ENCODE measurements at regions not wholly inside any gene's neighbourhood (a gene's known extent, or its start where the extent isn't known, plus 50 kb on each side); places are given as distances from the start of the nearest gene placed in this dataset.

DNA sequence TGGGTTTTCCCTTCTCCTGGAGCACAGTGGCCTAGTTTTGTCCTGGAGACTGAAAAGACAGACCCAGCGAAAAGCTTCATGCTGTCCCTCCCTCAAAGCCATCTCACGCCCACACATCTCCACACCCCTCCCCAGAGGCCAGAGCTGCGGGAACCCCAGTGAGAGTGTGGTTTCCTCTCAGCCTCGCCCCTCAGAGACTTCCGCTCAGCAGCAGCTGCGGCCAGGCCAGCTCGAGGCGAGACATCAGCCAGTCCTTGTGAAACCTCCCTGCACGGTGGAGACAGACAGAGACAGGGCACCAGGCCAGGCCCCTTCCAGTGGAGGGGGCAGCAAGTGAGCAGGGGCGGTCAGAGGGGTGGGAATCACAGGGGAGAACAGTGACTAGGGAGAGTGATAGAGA, 77.0 kb upstream of the TNRC6C start:
- ATAC-seq (peak; percentile 60), DNase-seq (ENCODE audit: low spot score) (peak; percentile 55)

DNA sequence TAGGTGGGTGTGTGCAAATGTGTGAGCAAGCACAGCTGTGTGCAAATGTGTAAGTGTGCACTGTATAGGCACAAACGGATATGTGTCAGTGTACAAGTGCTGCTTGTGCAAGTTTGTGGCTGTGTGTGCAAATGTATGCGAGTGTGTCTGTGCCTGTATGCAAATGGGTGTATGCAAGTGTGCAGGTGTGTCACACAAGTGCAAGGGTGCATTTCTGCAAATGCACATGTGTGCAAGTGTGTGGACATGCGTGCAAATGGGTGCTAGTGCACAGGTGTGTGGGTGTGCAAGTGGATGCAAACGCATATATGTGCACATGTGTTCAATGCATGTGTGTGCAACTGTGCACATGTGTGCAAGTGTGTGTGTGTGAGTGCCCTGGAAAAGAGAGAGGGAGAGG, 76.5 kb upstream of the TNRC6C start:
- ATAC-seq: no peak
- DNase-seq (ENCODE audit: low spot score): no peak

DNA sequence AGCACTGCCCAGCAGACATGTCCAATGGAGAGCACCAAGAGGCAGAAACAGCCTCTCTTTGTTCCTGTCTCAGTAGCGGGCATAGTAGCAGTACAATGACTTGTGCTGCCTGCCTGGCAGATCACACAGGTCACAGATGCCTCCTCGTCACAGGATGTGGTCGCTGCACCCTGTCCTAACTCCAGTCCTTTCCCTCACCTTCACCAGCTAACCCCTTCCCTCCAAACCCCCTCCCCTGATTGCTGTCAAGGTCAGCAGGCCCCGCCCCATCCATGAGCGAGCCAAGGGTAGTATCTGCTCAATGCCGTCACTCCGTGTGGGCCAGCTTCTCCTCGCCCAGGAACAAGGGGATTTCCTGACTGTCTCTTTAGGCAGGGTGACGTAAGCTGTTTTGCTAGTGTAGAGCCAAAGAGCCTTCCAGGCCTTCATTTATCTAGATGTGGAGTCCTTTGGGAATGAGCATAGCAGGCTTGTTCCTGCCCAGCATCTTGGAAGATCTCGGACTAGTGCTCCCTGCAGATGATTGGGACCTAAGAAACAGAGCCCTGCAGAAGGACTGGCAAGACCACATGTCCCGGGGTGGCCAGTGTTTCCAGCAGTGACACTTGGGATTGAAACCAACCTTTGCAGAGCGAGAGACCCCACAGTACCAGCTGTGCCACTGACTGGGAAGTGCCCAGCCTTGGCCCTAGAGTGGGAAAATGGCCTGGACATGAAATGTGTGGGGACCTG, 75.9 kb upstream of the TNRC6C start:
- ATAC-seq (no peak), DNase-seq (ENCODE audit: low spot score) (no peak)

DNA sequence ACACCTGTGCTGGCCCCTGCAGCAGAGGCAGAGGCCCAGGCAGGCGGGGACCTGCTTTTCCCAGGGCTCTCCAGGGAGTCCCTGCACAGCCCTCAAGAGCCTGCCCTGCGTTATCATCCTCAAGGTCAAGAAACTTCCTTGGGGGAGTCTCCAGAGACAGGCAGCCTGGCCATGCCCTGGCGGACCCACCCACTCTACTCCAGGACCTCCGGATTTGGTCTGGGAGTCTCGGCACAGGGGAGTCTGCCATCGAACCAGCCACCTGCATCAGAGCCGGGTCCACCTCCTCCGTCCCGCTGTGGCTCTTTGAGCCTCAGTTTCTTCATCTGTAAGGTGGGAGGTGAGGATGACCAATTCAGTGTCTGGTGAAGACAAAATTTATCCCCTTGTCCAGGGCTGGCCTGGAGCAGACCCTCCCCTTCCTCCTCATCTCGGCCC, 75.3 kb upstream of the TNRC6C start:
- ATAC-seq: no peak

DNA sequence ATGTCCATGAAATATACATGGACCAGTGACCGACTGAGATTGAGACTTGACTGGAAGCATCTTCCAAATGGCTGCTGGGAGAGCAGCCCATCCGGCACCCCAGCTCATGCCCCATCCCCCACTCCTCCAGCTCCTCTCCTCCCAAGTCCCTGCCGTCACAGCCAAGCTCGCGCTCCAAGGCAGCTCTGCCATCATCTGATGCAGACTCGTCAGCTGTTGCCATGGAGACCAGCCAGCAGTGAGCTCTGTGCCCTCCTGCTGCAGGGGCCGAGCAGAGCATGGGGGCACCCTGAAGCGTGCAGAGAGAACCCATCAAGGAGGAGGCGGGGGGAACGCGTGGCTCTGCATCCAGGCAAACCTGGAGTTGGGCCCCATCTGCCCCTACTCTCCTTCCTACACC, 74.5 kb upstream of the TNRC6C start:
- DNase-seq (ENCODE audit: low spot score) (no peak), ATAC-seq (no peak)

More for the DNA sequence above, 75.3 kb upstream of the TNRC6C start:
- no peak for DNase-seq (ENCODE audit: low spot score)

DNA sequence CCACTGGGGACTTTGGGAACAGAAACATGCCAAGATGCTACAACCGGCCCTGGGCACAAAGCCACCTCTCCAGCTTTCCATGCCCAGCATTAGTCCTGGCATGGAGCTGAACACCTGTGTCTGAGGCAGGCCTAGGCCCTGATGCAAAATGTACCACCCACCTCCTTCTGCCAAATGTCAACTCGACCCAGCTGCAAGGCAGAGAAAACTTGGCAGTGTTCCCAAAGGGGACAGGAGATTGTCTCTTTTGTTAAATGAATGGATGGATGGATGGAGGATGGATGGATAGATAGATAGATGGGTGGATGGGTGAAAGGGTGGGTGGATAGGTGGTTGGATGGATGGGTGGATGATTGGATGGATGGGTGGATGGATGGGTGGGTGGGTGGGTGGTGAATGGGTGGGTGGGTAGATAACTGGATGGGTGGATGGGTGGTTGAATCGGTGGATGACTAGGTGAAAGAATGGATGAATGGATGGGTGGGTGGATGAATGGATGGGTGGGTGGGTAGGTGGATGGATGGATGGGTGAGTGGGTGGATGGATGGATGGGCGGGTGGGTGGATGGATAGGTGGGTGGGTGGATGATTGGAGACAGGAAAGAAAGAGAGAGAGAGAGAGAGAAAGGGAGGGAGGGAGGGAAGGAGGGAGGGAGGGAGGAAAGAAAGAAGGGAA, 73.4 kb upstream of the TNRC6C start:
- ATAC-seq (no peak), DNase-seq (ENCODE audit: low spot score) (no peak)

DNA sequence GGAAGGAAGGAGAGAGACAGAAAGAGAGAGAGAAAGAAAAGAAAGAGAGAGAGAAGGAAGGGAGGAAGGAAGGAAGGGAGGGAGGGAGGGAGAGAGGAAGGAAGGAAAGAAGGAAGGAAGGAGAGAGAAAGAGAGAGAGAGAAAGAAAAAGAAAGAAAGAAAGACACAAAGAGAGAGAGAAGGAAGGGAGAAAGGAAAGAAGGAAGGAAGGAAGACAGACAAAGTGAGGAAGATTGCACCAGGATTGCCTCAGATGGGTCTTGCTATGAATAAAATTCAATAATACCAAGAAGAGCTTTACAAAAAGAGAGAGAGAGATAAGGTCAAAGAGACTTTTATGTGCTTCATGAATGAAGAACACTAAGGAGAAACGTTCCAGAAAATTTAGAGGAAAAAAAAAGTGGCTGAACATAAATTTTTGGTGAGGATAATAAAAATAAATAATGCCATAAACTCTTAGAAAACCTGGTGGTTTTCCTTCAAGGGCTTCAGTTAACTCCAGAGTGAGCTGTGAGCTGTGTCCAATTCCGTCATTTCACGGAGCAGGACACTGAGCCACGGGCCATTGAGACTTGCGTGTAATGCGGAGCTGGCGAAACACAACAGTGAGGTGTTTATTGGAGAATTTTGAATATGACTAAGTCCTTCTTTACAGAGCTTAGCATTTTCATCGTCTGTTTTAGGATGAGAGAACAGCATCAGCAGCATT, 72.7 kb upstream of the TNRC6C start:
- ATAC-seq (no peak), DNase-seq (ENCODE audit: low spot score) (no peak)

DNA sequence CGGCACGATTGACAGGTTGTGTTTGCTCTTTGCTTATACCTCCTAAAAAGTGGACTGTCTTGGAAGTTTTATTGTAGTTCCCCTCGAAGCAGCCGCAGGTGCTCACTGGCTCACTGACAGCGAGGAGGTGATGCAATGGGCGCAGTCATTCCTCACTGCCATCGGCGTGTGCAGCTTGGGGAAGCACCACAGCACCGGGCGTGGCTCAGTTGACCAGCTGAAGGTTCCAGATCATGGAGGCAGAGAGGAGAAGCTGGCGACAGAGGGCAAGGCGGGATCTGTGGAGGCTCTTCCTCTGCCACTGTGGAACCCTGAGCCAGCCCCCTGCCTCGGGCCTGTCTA, 72.1 kb upstream of the TNRC6C start:
- ATAC-seq (no peak), DNase-seq (ENCODE audit: low spot score) (no peak)

DNA sequence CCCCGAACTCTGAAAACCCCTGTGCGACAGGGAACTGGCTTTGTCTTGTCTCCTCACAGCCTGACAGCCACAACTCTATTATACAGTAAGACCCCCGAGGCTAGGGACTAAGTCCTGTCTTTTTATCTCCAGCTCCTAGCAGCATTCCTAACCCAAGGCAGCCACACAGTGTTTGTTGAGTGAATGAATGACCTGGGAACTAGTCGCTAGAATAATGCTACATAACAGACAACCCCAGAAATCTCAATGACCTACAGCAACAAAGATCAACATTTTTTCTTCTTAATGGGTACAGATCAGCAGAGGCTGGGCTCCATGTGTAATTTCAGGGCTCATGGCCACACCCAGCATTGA, 71.4 kb upstream of the TNRC6C start:
- DNase-seq (ENCODE audit: low spot score) (no peak), ATAC-seq (no peak)

DNA sequence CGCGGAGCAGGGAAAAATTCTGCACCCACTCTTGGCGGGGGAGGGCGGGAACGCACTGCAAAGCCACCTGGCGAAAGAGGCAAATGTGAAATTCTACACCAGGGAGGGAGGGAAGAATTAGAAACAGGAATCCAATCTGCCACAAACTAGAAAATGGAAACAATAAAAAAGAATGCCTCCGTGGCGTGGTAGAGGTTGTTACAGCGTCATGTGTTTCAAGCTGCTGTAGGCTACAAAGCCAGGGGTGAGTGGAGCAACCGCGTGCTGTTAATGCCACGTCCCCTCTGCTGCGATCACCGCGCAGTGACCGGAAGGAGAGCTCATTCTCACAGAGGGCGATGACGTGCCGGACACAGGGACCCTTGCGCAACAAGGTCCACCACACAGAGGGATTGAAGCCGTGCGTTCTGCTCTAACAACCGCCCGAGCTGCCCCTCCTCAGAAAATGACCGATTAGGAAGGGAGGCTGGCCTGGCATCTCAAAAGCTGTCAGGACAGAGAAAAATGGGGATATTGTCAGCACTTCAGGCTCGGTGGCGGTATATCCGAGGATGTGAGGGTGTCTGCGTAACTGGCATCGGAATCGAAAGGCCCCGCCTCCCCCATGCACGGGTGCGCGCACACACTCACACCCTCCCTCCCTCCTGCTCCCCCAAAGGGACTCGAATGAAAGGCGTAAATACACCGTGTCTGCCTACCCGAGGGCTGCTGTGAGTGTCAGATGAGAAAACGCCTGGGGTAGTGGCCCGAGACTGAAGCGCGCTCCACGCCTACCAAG, 70.8 kb upstream of the TNRC6C start:
- ATAC-seq (peak; percentile 84), DNase-seq (ENCODE audit: low spot score) (peak; percentile 73)

DNA sequence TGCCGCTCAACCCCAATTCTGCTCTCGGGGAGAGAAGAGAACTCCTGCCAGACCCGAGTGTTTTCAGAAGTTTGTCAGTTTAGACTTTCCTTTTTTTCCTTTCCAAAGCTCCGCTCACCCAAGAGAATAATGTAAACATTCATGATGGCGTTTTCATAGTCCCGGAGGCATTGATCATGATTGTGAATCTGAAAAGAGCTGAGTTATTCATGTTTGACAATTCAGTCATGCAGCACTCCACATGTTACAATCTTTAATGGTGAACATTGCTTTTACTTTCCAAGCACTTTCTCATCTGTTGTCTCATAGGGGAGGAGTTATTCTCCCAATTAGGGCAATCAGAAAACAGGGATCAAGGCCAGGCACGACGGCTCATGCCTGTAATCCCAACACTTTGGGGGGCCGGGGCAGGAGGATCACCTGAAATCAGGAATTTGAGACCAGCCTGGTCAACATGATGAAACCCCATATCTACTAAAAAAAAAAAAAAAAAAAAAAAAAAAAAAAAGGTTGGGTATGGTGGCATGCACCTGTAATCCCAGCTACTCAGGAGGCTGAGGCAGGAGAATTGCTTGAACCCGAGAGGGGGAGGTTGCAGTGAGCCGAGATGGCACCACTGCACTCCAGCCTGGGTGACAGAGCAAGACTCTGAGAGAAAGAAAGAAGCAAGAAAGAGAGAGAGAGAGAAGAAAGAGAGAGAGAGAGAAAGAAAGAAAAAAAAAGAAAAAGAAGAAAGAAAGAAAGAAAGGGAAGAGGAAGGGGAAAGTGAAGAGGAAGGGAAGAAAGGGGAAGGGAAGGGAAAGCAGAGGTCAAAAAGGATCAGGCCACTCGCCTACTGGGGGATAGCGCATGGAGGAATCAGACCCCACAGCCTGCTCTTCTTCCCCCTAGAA, 70.0 kb upstream of the TNRC6C start:
- DNase-seq (ENCODE audit: low spot score): no peak
- no peak for ATAC-seq

DNA sequence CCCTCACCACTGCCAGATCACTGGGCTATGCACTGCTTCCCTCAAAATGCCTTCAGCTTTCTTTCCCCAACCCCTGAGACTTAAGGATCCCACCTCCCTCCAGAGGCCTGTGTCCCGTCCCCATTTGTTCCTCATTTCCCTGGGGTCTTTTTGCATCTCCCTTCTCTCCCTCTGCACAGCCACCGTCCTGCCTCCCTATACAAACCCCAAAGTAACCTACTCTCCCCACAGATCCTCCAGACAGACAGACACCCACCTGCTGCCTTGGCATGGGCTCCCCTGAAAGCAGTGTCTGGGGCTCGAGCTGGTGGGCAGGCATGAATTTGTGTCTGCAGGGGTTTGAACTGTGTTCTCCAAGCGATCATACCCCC, 69.4 kb upstream of the TNRC6C start:
- ATAC-seq (no peak), DNase-seq (ENCODE audit: low spot score) (no peak)

DNA sequence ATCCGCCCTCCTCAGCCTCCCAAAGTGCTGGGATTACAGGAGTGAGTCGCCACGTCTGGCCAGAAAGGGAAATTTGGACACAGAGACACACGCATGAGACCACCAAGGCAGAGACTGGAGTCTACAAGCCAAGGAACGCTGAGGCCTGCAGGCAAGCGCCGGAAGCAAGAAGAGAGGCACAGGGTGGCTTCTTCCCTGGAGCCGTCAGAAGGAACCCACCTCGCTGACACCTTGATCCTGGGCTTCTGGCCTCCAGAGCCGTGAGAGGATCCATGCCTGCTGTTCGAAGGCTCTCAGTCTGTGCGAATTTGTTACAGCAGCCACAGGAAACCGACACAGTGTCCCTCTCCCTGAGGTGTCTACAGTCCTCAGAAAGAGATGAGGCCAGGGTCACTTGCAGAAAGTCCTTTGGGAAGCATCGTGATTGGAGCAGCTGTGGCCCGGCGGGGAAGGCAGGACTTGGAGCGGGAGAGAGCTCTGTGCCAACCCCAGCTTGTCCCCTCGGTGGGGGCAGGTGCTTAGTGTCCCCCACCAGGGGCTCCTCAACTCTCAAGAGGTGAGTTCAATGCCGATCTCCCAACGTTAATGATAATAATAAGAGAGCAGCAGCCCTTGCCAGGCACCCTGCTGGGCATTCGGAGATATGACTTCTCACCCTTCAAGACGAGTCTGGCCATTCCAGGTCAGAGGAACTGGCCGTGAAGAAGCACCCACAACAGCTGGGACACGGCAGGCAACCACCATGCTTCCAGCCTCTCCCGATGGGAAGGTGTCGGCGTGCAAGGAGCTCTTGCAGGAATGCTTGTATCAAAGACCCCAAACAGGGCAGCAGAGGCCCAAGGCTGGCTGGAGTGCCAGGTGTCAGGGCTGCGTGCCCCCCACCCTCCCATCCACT, 68.4 kb upstream of the TNRC6C start:
- no peak for DNase-seq (ENCODE audit: low spot score)
- ATAC-seq: no peak

DNA sequence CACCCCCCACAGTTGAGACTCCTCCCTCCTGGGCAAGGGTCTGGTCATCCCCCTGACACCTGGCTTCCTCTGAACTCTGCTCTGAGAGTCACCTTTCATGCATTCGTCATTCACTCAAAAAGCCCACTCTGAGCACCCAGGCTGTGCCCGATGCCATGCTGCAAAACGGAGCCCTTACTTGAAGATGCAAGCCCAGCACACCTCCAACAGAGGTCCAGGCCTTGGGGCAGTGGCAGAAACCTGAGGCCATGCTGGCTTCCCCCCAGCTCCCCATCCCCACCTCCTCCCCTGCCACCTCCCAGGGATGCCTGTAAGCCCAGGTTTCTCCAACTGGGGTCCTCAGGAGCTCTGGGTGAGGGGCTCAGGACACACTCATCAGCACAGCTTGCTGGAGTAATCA, 67.7 kb upstream of the TNRC6C start:
- ATAC-seq: no peak
- no peak for DNase-seq (ENCODE audit: low spot score)

DNA sequence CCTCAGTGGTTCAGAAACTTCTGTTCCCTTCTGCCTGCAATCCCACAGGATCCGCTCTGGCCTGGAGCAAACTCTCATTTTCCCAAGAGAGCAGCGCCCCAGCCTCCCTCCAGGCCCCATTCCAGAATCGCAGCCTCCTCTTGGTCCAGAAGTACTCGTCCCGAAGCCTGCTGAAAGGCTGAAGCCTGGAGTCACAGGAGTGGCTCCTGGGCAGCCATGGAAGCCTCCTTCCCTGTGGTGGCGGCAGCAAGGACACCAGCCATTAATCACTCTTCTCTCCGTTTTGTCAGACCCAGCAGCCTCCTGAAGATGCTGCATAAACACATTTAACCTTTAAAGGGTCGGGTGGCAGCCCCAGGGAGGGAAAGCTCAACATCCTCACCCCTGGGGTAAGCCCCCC, 66.9 kb upstream of the TNRC6C start:
- DNase-seq (ENCODE audit: low spot score): no peak

DNA sequence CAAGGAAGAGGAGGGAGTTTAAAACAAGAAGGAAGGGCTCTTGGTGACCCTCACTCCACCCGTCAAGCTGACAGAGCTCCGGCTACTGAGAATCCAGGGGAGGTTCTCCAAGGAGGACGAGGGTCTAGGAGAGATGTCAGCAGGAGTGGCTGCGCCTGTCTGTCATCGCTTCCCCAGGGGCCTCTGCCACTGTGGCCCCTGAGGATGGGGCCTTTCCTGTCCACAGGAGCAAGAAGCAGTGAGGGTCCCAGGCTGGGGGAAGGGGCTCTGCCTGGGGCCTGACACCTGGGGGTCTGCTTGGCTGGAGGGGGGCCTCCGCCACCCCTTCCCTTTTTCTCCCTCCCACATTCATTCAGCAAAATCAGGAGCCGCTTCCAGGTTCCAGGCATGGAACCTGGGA, 66.5 kb upstream of the TNRC6C start:
- DNase-seq (ENCODE audit: low spot score) (no peak), ATAC-seq (no peak)

More for the DNA sequence above, 66.9 kb upstream of the TNRC6C start:
- ATAC-seq: no peak

DNA sequence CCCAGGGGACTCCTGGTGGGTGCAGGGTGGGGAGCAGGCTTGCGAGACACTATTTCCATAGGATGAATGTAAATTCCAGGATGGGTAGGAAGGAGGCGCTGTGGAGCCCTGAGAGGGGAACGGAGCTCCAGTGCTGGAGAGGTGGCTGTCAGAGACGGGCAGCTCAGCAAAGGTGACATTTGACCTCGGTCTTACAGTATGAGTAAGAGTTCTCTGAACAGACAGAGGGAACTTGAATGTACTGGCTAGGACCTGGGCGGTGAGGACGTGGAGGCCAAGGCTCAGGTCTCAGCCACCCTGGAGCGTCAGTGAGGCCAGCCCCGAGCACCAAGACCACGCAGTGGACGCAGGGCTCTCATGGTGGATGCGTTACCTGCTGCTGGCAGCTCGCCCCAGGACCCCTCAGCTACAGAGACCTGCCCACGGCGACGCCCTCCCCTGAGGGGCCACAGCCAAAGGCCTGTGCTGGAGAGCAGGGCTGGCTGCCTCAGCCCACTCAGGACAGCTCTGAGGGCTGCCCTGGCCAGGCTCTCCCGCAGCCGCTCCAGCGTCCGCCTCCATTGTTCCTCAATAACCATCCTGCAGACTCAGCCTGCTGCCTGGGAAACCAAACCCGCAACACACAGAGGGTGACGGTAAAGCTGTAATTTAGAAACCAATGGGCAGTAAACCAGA, 65.9 kb upstream of the TNRC6C start:
- DNase-seq (ENCODE audit: low spot score) (no peak), ATAC-seq (no peak)

DNA sequence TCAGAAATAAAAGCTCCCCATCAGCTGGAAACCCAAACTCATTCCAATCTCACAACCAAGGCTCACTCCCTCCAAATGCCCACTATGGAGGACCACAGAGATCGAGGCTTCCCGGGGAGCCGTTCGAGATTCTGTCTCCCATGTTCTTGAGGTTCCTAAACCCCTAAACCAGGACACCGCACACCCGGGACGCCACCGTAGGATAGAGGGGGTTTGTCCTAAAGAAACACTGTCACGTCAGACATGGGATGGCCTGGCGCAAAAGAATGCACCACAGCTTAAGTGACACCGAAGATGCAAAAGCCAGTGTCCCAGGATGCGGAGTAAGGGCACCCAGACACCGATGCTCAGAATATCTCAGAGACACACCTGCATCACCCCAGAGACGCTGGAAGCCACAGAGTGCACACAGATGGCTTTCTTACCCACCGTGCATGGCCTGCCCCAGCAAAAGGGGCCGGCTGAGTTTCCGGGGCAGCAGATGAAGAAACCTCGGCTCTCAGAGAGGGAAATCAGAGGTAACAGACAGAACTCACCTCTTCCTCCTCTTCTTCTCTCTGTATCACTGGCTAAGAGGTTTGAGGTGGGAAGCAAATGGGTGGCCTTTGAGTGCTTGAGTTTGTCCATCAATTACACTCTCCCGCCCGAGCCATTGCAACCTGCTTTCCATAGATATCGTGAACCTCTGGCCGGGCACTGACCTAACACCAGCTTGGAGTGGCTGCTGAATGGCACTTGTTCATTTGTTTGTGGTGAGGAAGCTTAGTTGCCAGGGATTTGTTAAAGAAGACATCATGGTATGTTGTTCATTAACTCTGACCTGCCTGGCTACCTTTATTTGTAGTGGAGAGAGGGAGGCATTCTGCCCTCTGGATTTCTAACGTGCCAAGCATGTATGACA, 65.1 kb upstream of the TNRC6C start:
- ATAC-seq: no peak
- no peak for DNase-seq (ENCODE audit: low spot score)
